Sigmoid colon (tissue), 6 donors: ENCODE measurements at regions not wholly inside any gene's neighbourhood (a gene's known extent, or its start where the extent isn't known, plus 50 kb on each side); places are given as distances from the start of the nearest gene placed in this dataset.

Experiments
- DNase-seq: peaks from one replicate; pipeline ENCODE4 v3.0.0-alpha.2; 2019
- H3K27ac ChIP-seq, 4 donors: fragments of 200-600 bp; sonication (generic); one replicate each; pipeline ENCODE4 v1.5.1; 2016 to 2019; ENCODE audit warnings: mild to moderate bottlenecking in 1 of 4
- H3K27me3 ChIP-seq, 3 donors: fragments of 200-600 bp; sonication (generic); one replicate each; pipeline ENCODE4 v1.5.1; 2019; ENCODE audit warnings: mild to moderate bottlenecking in 1 of 3
- H3K36me3 ChIP-seq, 4 donors: fragments of 200-600 bp; sonication (generic); one replicate each; pipeline ENCODE4 v1.5.1; 2016 to 2019
- H3K4me1 ChIP-seq, 4 donors: fragments of 200-600 bp; sonication (generic); one replicate each; pipeline ENCODE4 v1.5.1; 2017 to 2019
- H3K4me3 ChIP-seq, 4 donors: fragments of 200-600 bp; sonication (generic); one replicate each; pipeline ENCODE4 v1.5.1; 2017 to 2019; ENCODE audit warnings: mild to moderate bottlenecking in 2 of 4, moderate library complexity in 1 of 4
- H3K9me3 ChIP-seq, 4 donors: fragments of 200-600 bp in 3 of 4; sonication (generic) in 3 of 4; one replicate each; pipeline versions ENCODE4 v1.5.1 to v1.6.1; 2013 to 2019
- CTCF ChIP-seq, 4 experiments: fragments of 450-650 bp in 3 of 4; fragments of 200-600 bp in 1 of 4; IDR thresholded peaks; one replicate each; pipeline ENCODE4 v1.5.1; 2016 to 2019; ENCODE audit warnings: antibody characterized with exemption in 4 of 4, mild to moderate bottlenecking in 3 of 4, moderate library complexity in 2 of 4
- EP300 ChIP-seq, 4 donors: sonication (generic); formaldehyde crosslinking; IDR thresholded peaks; one replicate each; pipeline ENCODE4 v1.6.1; 2017; ENCODE audit warnings: antibody characterized with exemption in 4 of 4
- POLR2A ChIP-seq, 2 donors: fragments of 450-650 bp; IDR thresholded peaks; one replicate each; pipeline ENCODE4 v1.6.1; 2016; ENCODE audit warnings: antibody characterized with exemption in 2 of 2, mild to moderate bottlenecking in 2 of 2, moderate library complexity in 2 of 2
- POLR2AphosphoS5 ChIP-seq, 4 donors: sonication (generic); formaldehyde crosslinking; IDR thresholded peaks; one replicate each; pipeline ENCODE4 v1.6.1; 2017; ENCODE audit warnings: antibody characterized with exemption in 4 of 4
- WGBS, 2 donors: extraction: QIAGEN DNeasy Blood & Tissue Kit; methylation state at CpG; one replicate each; pipeline ENCODE4 v1.1.7; 2013; 5-methylcytosine and 5-hydroxymethylcytosine counted together
- intact Hi-C: fragments of 100-400 bp; cut with DNase I; formaldehyde crosslinking; loops from one replicate; pipeline ENCODE4 v1.15.1; 2023
- donor health status: healthy with polysubstance abuse.
- donor health status: healthy.

GRCh38 chr2:59462422-59463197 is 1090.8 kb downstream of the BCL11A start:
- intact Hi-C loops = no loop called here
- Histone ChIP-seq H3K9me3 (no peaks in the 10 kb centered on the region), H3K4me1 (no peaks in the 10 kb centered on the region), H3K27me3 (no peaks in the 10 kb centered on the region), H3K36me3 (no peaks in the 10 kb centered on the region), H3K4me3 (no peak overlapping the region), H3K27ac (no peak overlapping the region)
- no peak for DNase-seq
- 71 to 74% methylated on average over 7 of the region's 7 CpGs for WGBS, 2 donors
- no peak for TF ChIP-seq POLR2AphosphoS5 (IDR thresholded peaks at IDR 0.05)
- TF ChIP-seq POLR2A (IDR thresholded peaks at IDR 0.05) = no peak
- TF ChIP-seq EP300 (IDR thresholded peaks at IDR 0.05) = no peak
- TF ChIP-seq CTCF (IDR thresholded peaks at IDR 0.05) = no peak

GRCh38 chr2:59461127-59461526 is 1092.3 kb downstream of the BCL11A start:
- 10 to 59% methylated on average over 1 of the region's 1 CpG for WGBS, 2 donors
- intact Hi-C loops = no loop called here
- Histone ChIP-seq H3K36me3 (no peaks in the 10 kb centered on the region), H3K27ac (no peak overlapping the region), H3K4me3 (no peak overlapping the region), H3K27me3 (no peaks in the 10 kb centered on the region), H3K4me1 (no peaks in the 10 kb centered on the region), H3K9me3 (no peaks in the 10 kb centered on the region)
- TF ChIP-seq POLR2A (IDR thresholded peaks at IDR 0.05) (no peak), POLR2AphosphoS5 (IDR thresholded peaks at IDR 0.05) (no peak), EP300 (IDR thresholded peaks at IDR 0.05) (no peak), CTCF (IDR thresholded peaks at IDR 0.05) (no peak)
- no peak for DNase-seq

DNA sequence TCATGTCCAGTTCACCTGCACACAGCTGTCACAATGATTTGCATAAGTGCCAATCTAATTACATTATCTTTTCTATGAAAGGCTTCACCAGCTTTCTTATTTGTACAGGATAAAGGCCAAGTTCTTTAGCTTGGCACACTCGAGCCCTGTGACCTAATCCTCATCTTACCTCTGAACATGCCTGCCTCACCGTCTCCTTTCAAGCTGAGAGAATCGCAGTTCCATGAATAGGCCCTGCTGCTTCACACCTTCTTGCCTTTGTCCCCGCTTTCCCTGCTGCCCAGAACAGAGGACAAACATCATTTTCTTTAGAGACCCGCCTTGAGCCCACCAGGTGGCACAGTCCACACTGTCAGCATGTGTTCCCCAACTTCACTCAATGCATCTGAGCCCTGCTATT is 1094.7 kb downstream of the BCL11A start:
- Histone ChIP-seq H3K4me1 (no peaks in the 10 kb centered on the region), H3K4me3 (no peak overlapping the region), H3K27ac (no peak overlapping the region), H3K36me3 (no peaks in the 10 kb centered on the region), H3K9me3 (no peaks in the 10 kb centered on the region), H3K27me3 (no peaks in the 10 kb centered on the region)
- TF ChIP-seq CTCF (IDR thresholded peaks at IDR 0.05) (no peak), EP300 (IDR thresholded peaks at IDR 0.05) (no peak), POLR2A (IDR thresholded peaks at IDR 0.05) (no peak), POLR2AphosphoS5 (IDR thresholded peaks at IDR 0.05) (no peak)
- intact Hi-C loops = no loop called here
- DNase-seq = no peak
- 58 to 75% methylated on average over 5 of the region's 5 CpGs for WGBS, 2 donors

DNA sequence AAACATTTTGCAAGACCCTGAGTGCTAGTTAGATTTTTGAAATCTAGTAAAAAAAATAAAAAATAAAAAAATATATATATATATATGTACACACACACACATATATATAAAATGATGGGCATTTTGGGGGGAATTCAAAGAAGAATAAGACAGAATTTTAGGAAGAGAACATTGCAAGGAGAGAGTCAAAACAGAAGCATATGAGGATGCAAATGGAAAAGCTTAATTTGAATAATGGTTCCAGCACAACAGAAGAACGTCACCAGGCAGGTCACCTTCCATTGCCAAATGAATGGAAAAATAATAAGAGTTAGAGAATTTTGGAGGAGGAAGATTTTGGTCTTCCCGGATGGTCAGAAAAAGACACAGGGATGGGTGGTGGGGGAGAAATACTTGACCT is 1097.2 kb downstream of the BCL11A start:
- no peak overlapping the region for H3K4me3 ChIP-seq
- no peak for TF ChIP-seq EP300 (IDR thresholded peaks at IDR 0.05)
- no peak for DNase-seq
- 87 to 90% methylated on average over 2 of the region's 2 CpGs for WGBS, 2 donors
- no peak overlapping the region for H3K27ac ChIP-seq
- H3K4me1 ChIP-seq = no peaks in the 10 kb centered on the region
- H3K9me3 ChIP-seq = no peaks in the 10 kb centered on the region
- no peaks in the 10 kb centered on the region for H3K27me3 ChIP-seq
- intact Hi-C loops = no loop called here
- no peaks in the 10 kb centered on the region for H3K36me3 ChIP-seq

- TF ChIP-seq POLR2AphosphoS5 (IDR thresholded peaks at IDR 0.05) (no peak), EP300 (IDR thresholded peaks at IDR 0.05) (no peak), CTCF (IDR thresholded peaks at IDR 0.05) (no peak), POLR2A (IDR thresholded peaks at IDR 0.05) (no peak)
- Histone ChIP-seq H3K4me1 (no peaks in the 10 kb centered on the region), H3K27me3 (no peaks in the 10 kb centered on the region), H3K9me3 (no peaks in the 10 kb centered on the region), H3K27ac (no peak overlapping the region), H3K36me3 (no peaks in the 10 kb centered on the region), H3K4me3 (no peak overlapping the region)
- intact Hi-C loops = no loop called here
- WGBS, 2 donors = 84 to 91% methylated on average over 1 of the region's 1 CpG
- no peak for DNase-seq
These were observed 1104.2 kb downstream of the BCL11A start for GRCh38 chr2:59449274-59449673.
